ENCODE measurements at regions not wholly inside any gene's neighbourhood (a gene's known extent, or its start where the extent isn't known, plus 50 kb on each side); places are given as distances from the start of the nearest gene placed in this dataset.

- no peak for TF ChIP-seq CTCF (IDR thresholded peaks at IDR 0.05)
- TF ChIP-seq POLR2A (IDR thresholded peaks at IDR 0.05): no peak
- no peak for TF ChIP-seq EP300 (IDR thresholded peaks at IDR 0.05)
These were observed 1307.2 kb downstream of the EFNA5 start for GRCh38 chr5:106363578-106363977.
